ENCODE measurements at regions not wholly inside any gene's neighbourhood (a gene's known extent, or its start where the extent isn't known, plus 50 kb on each side); places are given as distances from the start of the nearest gene placed in this dataset.

GRCh38 chr1:105591681-105592080, 1464.8 kb upstream of the PRMT6 start:
- no peak overlapping the region for H3K4me3 ChIP-seq (ENCODE audit: control extremely low read depth in 1 of 5, extremely low read depth in 1 of 5, insufficient read depth in 1 of 5, low read depth in 2 of 5, low read length in 4 of 5)
- Mint-ChIP-seq H3K9me3 (ENCODE audit: insufficient read depth) (no peaks in the 10 kb centered on the region), H3K27me3 (no peaks in the 10 kb centered on the region), H3K4me3 (no peak overlapping the region), H3K4me1 (no peaks in the 10 kb centered on the region), H3K27ac (no peak overlapping the region)
- TF ChIP-seq EZH2 (IDR thresholded peaks at IDR 0.05; ENCODE audit: borderline replicate concordance, insufficient read depth, low read depth, low read length, poor library complexity, severe bottlenecking) (no peak), CTCF (IDR thresholded peaks at IDR 0.05) (no peak)
- no peaks in the 10 kb centered on the region for H3K4me1 ChIP-seq (ENCODE audit: control insufficient read depth in 2 of 2, insufficient read depth in 2 of 2, low read length in 2 of 2)
- no peak overlapping the region for H3K9ac ChIP-seq (ENCODE audit: low read length)
- H3K9me3 ChIP-seq (ENCODE audit: control extremely low read depth in 1 of 3, control insufficient read depth in 2 of 3, insufficient read depth in 1 of 3, low read length in 2 of 3), result no peaks in the 10 kb centered on the region
- no peak for DNase-seq
- H3K4me2 ChIP-seq (replicated peaks; ENCODE audit: low read depth, low read length, poor library complexity, severe bottlenecking), result no peak overlapping the region
- no peaks in the 10 kb centered on the region for H3K79me2 ChIP-seq (ENCODE audit: control insufficient read depth, insufficient read depth, low read length)
- intact Hi-C loops (cut with micrococcal nuclease), result no loop called here
- ChIA-PET POLR2A (no interaction called here), CTCF (interaction anchor here (0.7 kb wide), 1 partner anchor 472 kb away, joined by 3 read pairs; no protein-coding TSS in a partner anchor)
- no peaks in the 10 kb centered on the region for H3K27me3 ChIP-seq (replicated peaks in 1 of 4; ENCODE audit: control extremely low read depth in 1 of 4, control insufficient read depth in 3 of 4, insufficient read depth in 4 of 4, low read length in 3 of 4)
- H2AFZ ChIP-seq (ENCODE audit: insufficient read depth, low read depth, low read length, poor library complexity, severe bottlenecking), result no peak overlapping the region
- no peaks in the 10 kb centered on the region for H4K20me1 ChIP-seq (ENCODE audit: control insufficient read depth, insufficient read depth, low read length, poor library complexity, severe bottlenecking)
- no CpG with 5 or more reads among the region's 1 CpG for WGBS (ENCODE audit: insufficient coverage)
- no peaks in the 10 kb centered on the region for H3K36me3 ChIP-seq (replicated peaks in 1 of 2; ENCODE audit: control extremely low read depth in 1 of 2, control insufficient read depth in 1 of 2, extremely low read depth in 1 of 2, insufficient read depth in 2 of 2, low read length in 1 of 2)
- no peak overlapping the region for H3K27ac ChIP-seq (ENCODE audit: low read length in 2 of 2)
- no peak for ATAC-seq (ENCODE audit: low read depth)

- Histone ChIP-seq H4K20me1 (ENCODE audit: control insufficient read depth, insufficient read depth, low read length, poor library complexity, severe bottlenecking) (no peaks in the 10 kb centered on the region), H2AFZ (ENCODE audit: insufficient read depth, low read depth, low read length, poor library complexity, severe bottlenecking) (no peak overlapping the region), H3K4me1 (ENCODE audit: control insufficient read depth in 2 of 2, insufficient read depth in 2 of 2, low read length in 2 of 2) (no peaks in the 10 kb centered on the region), H3K27ac (ENCODE audit: low read length in 2 of 2) (no peak overlapping the region), H3K9me3 (ENCODE audit: control extremely low read depth in 1 of 3, control insufficient read depth in 2 of 3, insufficient read depth in 1 of 3, low read length in 2 of 3) (no peaks in the 10 kb centered on the region), H3K4me3 (ENCODE audit: control extremely low read depth in 1 of 5, extremely low read depth in 1 of 5, insufficient read depth in 1 of 5, low read depth in 2 of 5, low read length in 4 of 5) (no peak overlapping the region), H3K4me2 (replicated peaks; ENCODE audit: low read depth, low read length, poor library complexity, severe bottlenecking) (no peak overlapping the region), H3K27me3 (replicated peaks in 1 of 4; ENCODE audit: control extremely low read depth in 1 of 4, control insufficient read depth in 3 of 4, insufficient read depth in 4 of 4, low read length in 3 of 4) (no peaks in the 10 kb centered on the region), H3K9ac (ENCODE audit: low read length) (no peak overlapping the region), H3K79me2 (ENCODE audit: control insufficient read depth, insufficient read depth, low read length) (no peaks in the 10 kb centered on the region), H3K36me3 (replicated peaks in 1 of 2; ENCODE audit: control extremely low read depth in 1 of 2, control insufficient read depth in 1 of 2, extremely low read depth in 1 of 2, insufficient read depth in 2 of 2, low read length in 1 of 2) (no peaks in the 10 kb centered on the region)
- DNase-seq (no peak), ATAC-seq (ENCODE audit: low read depth) (no peak)
- CTCF ChIA-PET, result no interaction called here
- WGBS (ENCODE audit: insufficient coverage), result no CpG with 5 or more reads among the region's 2 CpGs
- Mint-ChIP-seq H3K4me3 (no peak overlapping the region), H3K27me3 (no peaks in the 10 kb centered on the region), H3K9me3 (ENCODE audit: insufficient read depth) (no peaks in the 10 kb centered on the region), H3K27ac (no peak overlapping the region), H3K4me1 (no peaks in the 10 kb centered on the region)
- POLR2A ChIA-PET, result no interaction called here
- intact Hi-C loops (cut with micrococcal nuclease), result no loop called here
- TF ChIP-seq CTCF (IDR thresholded peaks at IDR 0.05), result no peak
- TF ChIP-seq EZH2 (IDR thresholded peaks at IDR 0.05; ENCODE audit: borderline replicate concordance, insufficient read depth, low read depth, low read length, poor library complexity, severe bottlenecking), result no peak
These were observed 1447.8 kb upstream of the PRMT6 start for GRCh38 chr1:105608713-105609112.
